ENCODE measurements at regions not wholly inside any gene's neighbourhood (a gene's known extent, or its start where the extent isn't known, plus 50 kb on each side); places are given as distances from the start of the nearest gene placed in this dataset.

DNA sequence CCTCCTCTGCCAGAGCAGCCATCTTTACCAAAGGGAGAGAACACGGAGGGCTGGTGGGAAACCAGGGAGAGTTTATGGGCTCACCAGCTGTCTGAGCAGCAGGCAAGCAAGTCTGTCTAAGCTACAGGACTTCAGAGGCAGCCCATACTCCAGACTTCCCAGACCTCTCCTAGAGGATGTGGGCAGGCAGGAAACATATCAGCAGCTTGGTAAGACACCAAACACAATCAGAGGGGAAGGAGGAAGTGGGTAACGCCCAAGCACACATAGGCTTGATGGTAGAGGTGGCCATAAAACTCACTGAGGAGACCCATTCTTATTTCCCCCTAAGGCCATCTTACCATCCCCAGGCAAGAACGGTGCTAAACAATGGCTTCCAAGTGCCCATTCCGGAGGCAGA lies 143.1 kb upstream of the ARID1B start:
- TF ChIP-seq, protein P1, sequence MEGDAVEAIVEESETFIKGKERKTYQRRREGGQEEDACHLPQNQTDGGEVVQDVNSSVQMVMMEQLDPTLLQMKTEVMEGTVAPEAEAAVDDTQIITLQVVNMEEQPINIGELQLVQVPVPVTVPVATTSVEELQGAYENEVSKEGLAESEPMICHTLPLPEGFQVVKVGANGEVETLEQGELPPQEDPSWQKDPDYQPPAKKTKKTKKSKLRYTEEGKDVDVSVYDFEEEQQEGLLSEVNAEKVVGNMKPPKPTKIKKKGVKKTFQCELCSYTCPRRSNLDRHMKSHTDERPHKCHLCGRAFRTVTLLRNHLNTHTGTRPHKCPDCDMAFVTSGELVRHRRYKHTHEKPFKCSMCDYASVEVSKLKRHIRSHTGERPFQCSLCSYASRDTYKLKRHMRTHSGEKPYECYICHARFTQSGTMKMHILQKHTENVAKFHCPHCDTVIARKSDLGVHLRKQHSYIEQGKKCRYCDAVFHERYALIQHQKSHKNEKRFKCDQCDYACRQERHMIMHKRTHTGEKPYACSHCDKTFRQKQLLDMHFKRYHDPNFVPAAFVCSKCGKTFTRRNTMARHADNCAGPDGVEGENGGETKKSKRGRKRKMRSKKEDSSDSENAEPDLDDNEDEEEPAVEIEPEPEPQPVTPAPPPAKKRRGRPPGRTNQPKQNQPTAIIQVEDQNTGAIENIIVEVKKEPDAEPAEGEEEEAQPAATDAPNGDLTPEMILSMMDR (IDR thresholded peaks at IDR 0.05; ENCODE audit: low read depth, low read length): no peak
- no peak for TF ChIP-seq EZH2phosphoT487 (IDR thresholded peaks at IDR 0.05; ENCODE audit: low read depth)
